AG04450 (cell line): ENCODE measurements at regions not wholly inside any gene's neighbourhood (a gene's known extent, or its start where the extent isn't known, plus 50 kb on each side); places are given as distances from the start of the nearest gene placed in this dataset.

Experiments
- CTCF ChIA-PET: fragments of 300-600, 350-600 bp; formaldehyde crosslinking; extraction: SDS; loops from one replicate; lab custom pipeline; 2022; ENCODE audit warnings: antibody characterized with exemption, inconsistent platforms; lab: Charles Lee
- POLR2A ChIA-PET: fragments of 350-600 bp; formaldehyde crosslinking; extraction: SDS; loops from one replicate; lab custom pipeline; 2021; ENCODE audit warnings: antibody characterized with exemption, inconsistent platforms; lab: Yijun Ruan, JAX
- DNase-seq: peaks from one replicate; pipeline ENCODE4 v3.0.0-alpha.2; 2011; ENCODE audit warnings: low read depth, low spot score
- H3K27ac ChIP-seq: one replicate; pipeline ENCODE4 v1.5.1; 2012; ENCODE audit warnings: low read depth, low read length, control low read depth
- H3K27me3 ChIP-seq: one replicate; pipeline ENCODE4 v1.6.0; 2012; ENCODE audit warnings: low read length; ENCODE audit not compliant: control insufficient read depth, insufficient read depth
- H3K4me3 ChIP-seq: 2 replicates; pipeline ENCODE4 v1.5.1; 2011; ENCODE audit warnings: mild to moderate bottlenecking, low read depth, low read length, control low read depth
- H3K9me3 ChIP-seq: 2 replicates; pipeline ENCODE4 v1.5.1; 2012; ENCODE audit warnings: low read length; ENCODE audit not compliant: control insufficient read depth, insufficient read depth
- TF ChIP-seq, protein P1 (sequence below): IDR thresholded peaks from 2 replicates; pipeline ENCODE4 v1.5.1; 2011; ENCODE audit warnings: low read depth, low read length, control low read depth, inconsistent platforms

DNA sequence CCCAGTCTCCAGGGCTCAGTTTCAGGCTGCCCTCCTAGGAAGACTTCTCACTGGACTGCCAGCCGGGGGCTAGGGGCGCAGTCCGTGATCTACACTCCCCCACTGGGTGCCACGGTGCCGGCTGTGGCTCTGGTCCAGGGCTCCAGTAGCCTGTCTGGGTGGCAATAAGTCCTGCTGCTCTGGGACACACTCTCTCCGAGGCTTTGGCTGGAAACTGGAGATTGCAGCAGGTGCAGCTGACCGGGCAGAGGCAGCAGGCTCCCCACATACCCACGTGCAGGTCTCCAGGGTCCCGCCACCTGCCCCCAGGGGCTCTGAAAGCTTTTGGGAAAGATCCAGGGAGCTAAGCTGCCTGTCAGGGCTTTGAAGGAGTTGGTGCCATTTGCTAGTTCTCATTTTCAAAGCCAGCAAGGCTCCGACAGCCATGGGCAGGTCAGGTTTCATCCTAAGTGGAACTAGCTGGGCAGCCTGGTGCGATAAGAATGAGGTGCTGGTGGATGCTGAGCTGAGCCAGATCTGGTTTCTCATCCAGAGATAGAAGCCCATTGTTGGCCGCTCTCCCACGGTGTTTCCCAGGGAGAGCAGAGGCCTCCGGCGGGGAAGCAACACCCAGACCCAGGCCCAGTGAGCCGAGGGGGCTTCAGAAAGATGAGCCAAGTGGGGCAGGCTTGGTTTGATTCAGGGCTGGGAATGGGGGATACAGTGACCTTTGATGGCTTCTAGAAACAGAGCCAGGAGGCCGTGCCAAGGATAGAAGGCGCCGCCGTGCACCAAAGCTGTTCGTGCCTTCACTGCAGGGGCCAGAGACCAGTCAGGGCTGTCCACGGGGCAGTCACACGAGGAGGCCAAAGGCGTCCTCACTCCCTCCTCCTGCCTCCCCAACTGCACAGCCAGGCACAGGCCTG is 141.7 kb upstream of the GPC1 start:
- ChIA-PET POLR2A (no interaction called here), CTCF (no interaction called here)
- no peak for DNase-seq

DNA sequence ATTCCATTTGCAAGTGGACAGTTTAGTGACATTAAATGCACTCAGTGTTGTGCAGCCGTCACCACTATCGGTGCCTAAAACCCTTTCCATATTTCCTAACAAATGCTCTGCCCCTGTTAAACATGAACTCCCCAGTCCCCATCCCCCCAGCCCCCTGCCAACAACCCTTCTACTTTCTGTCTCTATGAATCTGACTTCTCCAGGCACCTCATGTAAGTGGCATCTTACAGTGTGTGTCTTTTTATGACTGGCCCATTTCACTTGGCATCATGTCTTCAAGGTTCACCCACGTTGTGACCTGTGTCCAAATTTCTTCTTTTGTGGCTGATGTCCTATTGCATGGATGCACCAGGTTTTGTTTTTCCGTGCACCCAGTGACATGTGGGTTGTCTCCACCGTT is 140.9 kb upstream of the GPC1 start:
- Histone ChIP-seq H3K4me3 (no peak overlapping the region), H3K27me3 (peaks cover 21% of the 10 kb centered on the region), H3K27ac (no peak overlapping the region), H3K9me3 (no peaks in the 10 kb centered on the region; the same call in 1 of the 2 replicates)
- ChIA-PET POLR2A (no interaction called here), CTCF (no interaction called here)
- no peak for DNase-seq
- TF ChIP-seq, protein P1, sequence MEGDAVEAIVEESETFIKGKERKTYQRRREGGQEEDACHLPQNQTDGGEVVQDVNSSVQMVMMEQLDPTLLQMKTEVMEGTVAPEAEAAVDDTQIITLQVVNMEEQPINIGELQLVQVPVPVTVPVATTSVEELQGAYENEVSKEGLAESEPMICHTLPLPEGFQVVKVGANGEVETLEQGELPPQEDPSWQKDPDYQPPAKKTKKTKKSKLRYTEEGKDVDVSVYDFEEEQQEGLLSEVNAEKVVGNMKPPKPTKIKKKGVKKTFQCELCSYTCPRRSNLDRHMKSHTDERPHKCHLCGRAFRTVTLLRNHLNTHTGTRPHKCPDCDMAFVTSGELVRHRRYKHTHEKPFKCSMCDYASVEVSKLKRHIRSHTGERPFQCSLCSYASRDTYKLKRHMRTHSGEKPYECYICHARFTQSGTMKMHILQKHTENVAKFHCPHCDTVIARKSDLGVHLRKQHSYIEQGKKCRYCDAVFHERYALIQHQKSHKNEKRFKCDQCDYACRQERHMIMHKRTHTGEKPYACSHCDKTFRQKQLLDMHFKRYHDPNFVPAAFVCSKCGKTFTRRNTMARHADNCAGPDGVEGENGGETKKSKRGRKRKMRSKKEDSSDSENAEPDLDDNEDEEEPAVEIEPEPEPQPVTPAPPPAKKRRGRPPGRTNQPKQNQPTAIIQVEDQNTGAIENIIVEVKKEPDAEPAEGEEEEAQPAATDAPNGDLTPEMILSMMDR = no peak

More for the DNA sequence above, 141.7 kb upstream of the GPC1 start:
- Histone ChIP-seq H3K27ac (no peak overlapping the region), H3K27me3 (peaks cover 23% of the 10 kb centered on the region), H3K9me3 (no peaks in the 10 kb centered on the region; the same call in 1 of the 2 replicates), H3K4me3 (no peak overlapping the region)
- TF ChIP-seq, protein P1 = no peak

- CTCF ChIA-PET = no interaction called here
- Histone ChIP-seq H3K4me3 (no peak overlapping the region), H3K9me3 (no peaks in the 10 kb centered on the region; the same call in 1 of the 2 replicates), H3K27me3 (peaks cover 19% of the 10 kb centered on the region), H3K27ac (no peak overlapping the region)
- POLR2A ChIA-PET = no interaction called here
- no peak for DNase-seq
- TF ChIP-seq, protein P1 = no peak
These were observed 140.0 kb upstream of the GPC1 start for GRCh38 chr2:240295256-240296103.

DNA sequence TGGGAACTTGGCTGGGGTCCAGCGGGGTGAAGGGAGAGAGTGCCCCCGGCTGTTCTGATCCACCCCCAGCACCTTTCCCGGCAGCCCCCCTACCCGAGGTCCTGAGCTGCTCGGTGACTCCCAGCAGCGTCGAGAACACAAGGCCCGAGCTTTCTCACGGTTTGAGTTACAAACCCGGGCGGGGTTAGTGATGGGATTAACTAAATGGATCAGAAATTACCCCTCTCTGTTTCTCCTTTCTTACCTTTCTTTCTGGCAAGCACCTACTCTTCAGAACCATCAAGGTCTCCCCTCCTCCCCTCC is 139.4 kb upstream of the GPC1 start:
- ChIA-PET CTCF (no interaction called here), POLR2A (no interaction called here)
- TF ChIP-seq, protein P1 = no peak

More for the DNA sequence above, 139.4 kb upstream of the GPC1 start:
- Histone ChIP-seq H3K27ac (no peak overlapping the region), H3K27me3 (peaks cover 19% of the 10 kb centered on the region), H3K9me3 (no peaks in the 10 kb centered on the region; the same call in 1 of the 2 replicates), H3K4me3 (no peak overlapping the region)
- DNase-seq = no peak
